ENCODE measurements at regions not wholly inside any gene's neighbourhood (a gene's known extent, or its start where the extent isn't known, plus 50 kb on each side); places are given as distances from the start of the nearest gene placed in this dataset.

GRCh38 chr18:77762014-77762413 lies 512.4 kb downstream of the GALR1 start:
- Histone ChIP-seq H3K4me3 (no peak overlapping the region), H3K9me3 (no peaks in the 10 kb centered on the region), H3K36me3 (no peaks in the 10 kb centered on the region), H3K27ac (no peak overlapping the region), H3K4me1 (peaks cover 0 to 8% (median 0%) of the 10 kb centered on the region in 6 donors), H3K27me3 (replicated peaks in 1 of 7) (peaks cover 0 to 20% (median 0%) of the 10 kb centered on the region in 7 donors)
- intact Hi-C loops (cut with DNase I; ENCODE audit: low total_unique reads): no loop called here
- DNase-seq: no peak
- no peak for TF ChIP-seq POLR2AphosphoS5 (IDR thresholded peaks at IDR 0.05)
- TF ChIP-seq POLR2A (IDR thresholded peaks at IDR 0.05): no peak
- TF ChIP-seq CTCF (IDR thresholded peaks at IDR 0.05 in 8 of 11, conservative IDR thresholded peaks at IDR 0.05 in 3 of 11): no peak
- WGBS, 5 donors: 5 to 23% (median 8%) methylated on average over 1 of the region's 1 CpG

- TF ChIP-seq CTCF (IDR thresholded peaks at IDR 0.05 in 8 of 11, conservative IDR thresholded peaks at IDR 0.05 in 3 of 11): no peak
- no peak for TF ChIP-seq POLR2A (IDR thresholded peaks at IDR 0.05)
- TF ChIP-seq POLR2AphosphoS5 (IDR thresholded peaks at IDR 0.05): no peak
- Histone ChIP-seq H3K4me1 (peaks cover 0 to 8% (median 0%) of the 10 kb centered on the region in 6 donors), H3K9me3 (no peaks in the 10 kb centered on the region), H3K27ac (no peak overlapping the region), H3K27me3 (replicated peaks in 1 of 7) (peaks cover 0 to 20% (median 0%) of the 10 kb centered on the region in 7 donors), H3K4me3 (no peak overlapping the region), H3K36me3 (no peaks in the 10 kb centered on the region)
- intact Hi-C loops (cut with DNase I; ENCODE audit: low total_unique reads): no loop called here
- no peak for DNase-seq
- WGBS, 5 donors: 14 to 22% (median 17%) methylated on average over 6 of the region's 6 CpGs
These were observed 513.0 kb downstream of the GALR1 start for GRCh38 chr18:77762642-77763041.

- Histone ChIP-seq H3K36me3 (no peaks in the 10 kb centered on the region), H3K27me3 (replicated peaks in 1 of 7) (peaks cover 0 to 20% (median 0%) of the 10 kb centered on the region in 7 donors), H3K4me1 (peaks cover 0 to 8% (median 0%) of the 10 kb centered on the region in 6 donors), H3K9me3 (no peaks in the 10 kb centered on the region), H3K27ac (no peak overlapping the region), H3K4me3 (no peak overlapping the region)
- no peak for TF ChIP-seq CTCF (IDR thresholded peaks at IDR 0.05 in 8 of 11, conservative IDR thresholded peaks at IDR 0.05 in 3 of 11)
- TF ChIP-seq POLR2AphosphoS5 (IDR thresholded peaks at IDR 0.05): no peak
- TF ChIP-seq POLR2A (IDR thresholded peaks at IDR 0.05): no peak
- intact Hi-C loops (cut with DNase I; ENCODE audit: low total_unique reads): no loop called here
- 48 to 58% (median 55%) methylated on average over 9 of the region's 9 CpGs for WGBS, 5 donors
- no peak for DNase-seq
These were observed 514.0 kb downstream of the GALR1 start for GRCh38 chr18:77763530-77764145.

- peaks cover 0 to 8% (median 0%) of the 10 kb centered on the region in 6 donors for H3K4me1 ChIP-seq
- no peak for DNase-seq
- intact Hi-C loops (cut with DNase I; ENCODE audit: low total_unique reads): no loop called here
- no peak overlapping the region for H3K27ac ChIP-seq
- H3K27me3 ChIP-seq (replicated peaks in 1 of 7): peaks cover 0 to 20% (median 0%) of the 10 kb centered on the region in 7 donors
- H3K4me3 ChIP-seq: no peak overlapping the region
- TF ChIP-seq POLR2A (IDR thresholded peaks at IDR 0.05) (no peak), CTCF (IDR thresholded peaks at IDR 0.05 in 8 of 11, conservative IDR thresholded peaks at IDR 0.05 in 3 of 11) (peak in 5 of 11 experiments; percentile 31 to 49 (median 33))
- 9 to 13% (median 10%) methylated on average over 9 of the region's 9 CpGs for WGBS, 5 donors
- H3K36me3 ChIP-seq: no peaks in the 10 kb centered on the region
- H3K9me3 ChIP-seq: no peaks in the 10 kb centered on the region
These were observed 515.8 kb downstream of the GALR1 start for GRCh38 chr18:77765468-77765867.

All from spleen (tissue), 11 donors.